ENCODE measurements at regions not wholly inside any gene's neighbourhood (a gene's known extent, or its start where the extent isn't known, plus 50 kb on each side); places are given as distances from the start of the nearest gene placed in this dataset.

DNA sequence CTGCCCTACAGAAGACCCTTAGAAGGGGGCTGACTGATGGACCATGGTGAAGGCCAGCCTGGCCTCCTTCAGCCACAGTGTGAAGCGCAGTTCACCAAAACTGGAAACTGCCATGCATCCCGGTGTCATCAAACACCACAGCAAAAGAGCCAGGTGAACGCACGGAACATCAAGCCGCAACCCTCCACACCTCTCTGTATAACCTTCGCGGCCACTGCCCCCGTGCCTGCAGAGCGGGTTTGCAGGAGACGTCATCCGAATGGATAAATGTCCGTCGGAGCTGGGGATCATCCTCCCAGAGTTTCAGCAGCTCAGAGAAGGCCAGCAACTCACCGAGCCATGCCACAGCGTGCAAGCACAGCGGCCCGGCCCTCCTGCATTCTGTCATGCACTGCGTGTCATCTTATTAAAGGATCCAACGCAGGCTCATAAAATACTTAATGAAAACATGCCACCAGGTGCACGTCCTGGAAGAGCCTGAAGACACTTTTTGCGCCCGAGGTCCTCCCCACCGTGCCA lies 309.9 kb downstream of the BRD1 start:
- no peak for DNase-seq (ENCODE audit: low read depth, low spot score)
- no peaks in the 10 kb centered on the region for H3K79me2 ChIP-seq (ENCODE audit: insufficient read depth, low read length)
- CTCF ChIA-PET: no interaction called here
- no peak overlapping the region for H2AFZ ChIP-seq (ENCODE audit: low read depth, low read length, poor library complexity, severe bottlenecking)
- intact Hi-C loops (cut with micrococcal nuclease): no loop called here
- no peak overlapping the region for H3K27ac ChIP-seq (ENCODE audit: low read depth, low read length)
- POLR2A ChIA-PET: no interaction called here
- H3K36me3 ChIP-seq (ENCODE audit: control insufficient read depth in 1 of 2, insufficient read depth in 2 of 2, low read length in 2 of 2): no peaks in the 10 kb centered on the region; a peak in 1 of 4 replicates
- no TSS peak for BruUV-seq (replicated peaks)
- no peak overlapping the region for H3K4me3 ChIP-seq (replicated peaks in 1 of 2; ENCODE audit: low read depth in 1 of 2, low read length in 2 of 2)
- RAD21 ChIA-PET (ENCODE audit: low non-redundant PET in 1 of 2, low total read pairs in 2 of 2, uncharacterized antibody in 2 of 2, unreplicated experiment in 2 of 2): no interaction called here
- TF ChIP-seq, protein P1, sequence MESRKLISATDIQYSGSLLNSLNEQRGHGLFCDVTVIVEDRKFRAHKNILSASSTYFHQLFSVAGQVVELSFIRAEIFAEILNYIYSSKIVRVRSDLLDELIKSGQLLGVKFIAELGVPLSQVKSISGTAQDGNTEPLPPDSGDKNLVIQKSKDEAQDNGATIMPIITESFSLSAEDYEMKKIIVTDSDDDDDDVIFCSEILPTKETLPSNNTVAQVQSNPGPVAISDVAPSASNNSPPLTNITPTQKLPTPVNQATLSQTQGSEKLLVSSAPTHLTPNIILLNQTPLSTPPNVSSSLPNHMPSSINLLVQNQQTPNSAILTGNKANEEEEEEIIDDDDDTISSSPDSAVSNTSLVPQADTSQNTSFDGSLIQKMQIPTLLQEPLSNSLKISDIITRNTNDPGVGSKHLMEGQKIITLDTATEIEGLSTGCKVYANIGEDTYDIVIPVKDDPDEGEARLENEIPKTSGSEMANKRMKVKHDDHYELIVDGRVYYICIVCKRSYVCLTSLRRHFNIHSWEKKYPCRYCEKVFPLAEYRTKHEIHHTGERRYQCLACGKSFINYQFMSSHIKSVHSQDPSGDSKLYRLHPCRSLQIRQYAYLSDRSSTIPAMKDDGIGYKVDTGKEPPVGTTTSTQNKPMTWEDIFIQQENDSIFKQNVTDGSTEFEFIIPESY (IDR thresholded peaks at IDR 0.05; ENCODE audit: extremely low read depth, insufficient replicate concordance, low read length): no peak
- TF ChIP-seq POLR2A (IDR thresholded peaks at IDR 0.05; ENCODE audit: borderline replicate concordance, extremely low read depth, insufficient read depth, insufficient read length) (no peak), CEBPB (IDR thresholded peaks at IDR 0.05; ENCODE audit: low read depth) (no peak), TCF7L2 (IDR thresholded peaks at IDR 0.05; ENCODE audit: borderline replicate concordance, extremely low read depth, insufficient read depth, insufficient read length) (no peak), SIN3A (IDR thresholded peaks at IDR 0.05; ENCODE audit: low read depth) (no peak), POLR2AphosphoS5 (IDR thresholded peaks at IDR 0.05; ENCODE audit: low read depth, low read length) (no peak), SP1 (IDR thresholded peaks at IDR 0.05; ENCODE audit: low read depth) (no peak), EZH2phosphoT487 (IDR thresholded peaks at IDR 0.05; ENCODE audit: borderline replicate concordance) (no peak), EGR1 (IDR thresholded peaks at IDR 0.05; ENCODE audit: low read depth) (no peak)
- TF ChIP-seq, protein P2, sequence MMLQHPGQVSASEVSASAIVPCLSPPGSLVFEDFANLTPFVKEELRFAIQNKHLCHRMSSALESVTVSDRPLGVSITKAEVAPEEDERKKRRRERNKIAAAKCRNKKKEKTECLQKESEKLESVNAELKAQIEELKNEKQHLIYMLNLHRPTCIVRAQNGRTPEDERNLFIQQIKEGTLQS (IDR thresholded peaks at IDR 0.05): no peak
- TF ChIP-seq, protein P3, sequence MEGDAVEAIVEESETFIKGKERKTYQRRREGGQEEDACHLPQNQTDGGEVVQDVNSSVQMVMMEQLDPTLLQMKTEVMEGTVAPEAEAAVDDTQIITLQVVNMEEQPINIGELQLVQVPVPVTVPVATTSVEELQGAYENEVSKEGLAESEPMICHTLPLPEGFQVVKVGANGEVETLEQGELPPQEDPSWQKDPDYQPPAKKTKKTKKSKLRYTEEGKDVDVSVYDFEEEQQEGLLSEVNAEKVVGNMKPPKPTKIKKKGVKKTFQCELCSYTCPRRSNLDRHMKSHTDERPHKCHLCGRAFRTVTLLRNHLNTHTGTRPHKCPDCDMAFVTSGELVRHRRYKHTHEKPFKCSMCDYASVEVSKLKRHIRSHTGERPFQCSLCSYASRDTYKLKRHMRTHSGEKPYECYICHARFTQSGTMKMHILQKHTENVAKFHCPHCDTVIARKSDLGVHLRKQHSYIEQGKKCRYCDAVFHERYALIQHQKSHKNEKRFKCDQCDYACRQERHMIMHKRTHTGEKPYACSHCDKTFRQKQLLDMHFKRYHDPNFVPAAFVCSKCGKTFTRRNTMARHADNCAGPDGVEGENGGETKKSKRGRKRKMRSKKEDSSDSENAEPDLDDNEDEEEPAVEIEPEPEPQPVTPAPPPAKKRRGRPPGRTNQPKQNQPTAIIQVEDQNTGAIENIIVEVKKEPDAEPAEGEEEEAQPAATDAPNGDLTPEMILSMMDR (IDR thresholded peaks at IDR 0.05 in 2 of 3, conservative IDR thresholded peaks at IDR 0.05 in 1 of 3; ENCODE audit: borderline replicate concordance in 1 of 3, insufficient read depth in 1 of 3, low read depth in 2 of 3, low read length in 2 of 3): no peak
- no peaks in the 10 kb centered on the region for H3K27me3 ChIP-seq (ENCODE audit: insufficient read depth, low read length)
- no peaks in the 10 kb centered on the region for H3K9me3 ChIP-seq (ENCODE audit: control insufficient read depth in 1 of 2, insufficient read depth in 1 of 2, low read depth in 1 of 2, low read length in 2 of 2)
- no peak overlapping the region for H3K9ac ChIP-seq (ENCODE audit: low read length)
- no peaks in the 10 kb centered on the region for H4K20me1 ChIP-seq (ENCODE audit: insufficient read depth)
- H3K9me2 ChIP-seq (ENCODE audit: insufficient read depth): no peaks in the 10 kb centered on the region
- no peak overlapping the region for H3K4me2 ChIP-seq (ENCODE audit: low read length)
- ATAC-seq: no peak
- H3K4me1 ChIP-seq (ENCODE audit: control insufficient read depth in 1 of 2, insufficient read depth in 2 of 2, low read length in 2 of 2): no peaks in the 10 kb centered on the region
